HFFc6 (cell line): ENCODE measurements at regions not wholly inside any gene's neighbourhood (a gene's known extent, or its start where the extent isn't known, plus 50 kb on each side); places are given as distances from the start of the nearest gene placed in this dataset.

Experiments used
- DNase-seq: peaks from one replicate; pipeline ENCODE4 v3.0.0-alpha.2; 2018
- H3K27ac Mint-ChIP-seq: 2 replicates; pipeline ENCODE4 v1.8.0; 2020; ENCODE audit warnings: mild to moderate bottlenecking, mixed read lengths
- H3K27me3 Mint-ChIP-seq: 2 replicates; pipeline ENCODE4 v1.8.0; 2021; ENCODE audit warnings: mild to moderate bottlenecking, moderate library complexity, mixed read lengths; ENCODE audit not compliant: insufficient read depth
- H3K36me3 Mint-ChIP-seq: 2 replicates; pipeline ENCODE4 v1.8.0; 2021; ENCODE audit warnings: low read depth, mixed read lengths
- H3K4me1 Mint-ChIP-seq: 2 replicates; pipeline ENCODE4 v1.8.0; 2020; ENCODE audit warnings: low read depth, mixed read lengths
- H3K4me3 Mint-ChIP-seq: 2 replicates; pipeline ENCODE4 v1.8.0; 2020; ENCODE audit warnings: mild to moderate bottlenecking, moderate library complexity, mixed read lengths
- H3K9me3 Mint-ChIP-seq: 2 replicates; pipeline ENCODE4 v1.8.0; 2020; ENCODE audit warnings: mild to moderate bottlenecking, mixed read lengths
- CTCF ChIP-seq: fragments of 200-600 bp; sonication (generic); IDR thresholded peaks from 2 replicates; pipeline ENCODE4 v1.5.0; 2021; ENCODE audit warnings: antibody characterized with exemption, mild to moderate bottlenecking

GRCh38 chr18:45439851-45440645 is 175.2 kb upstream of the SLC14A2 start:
- Mint-ChIP-seq H3K36me3 (no peaks in the 10 kb centered on the region), H3K27ac (no peak overlapping the region), H3K4me1 (no peaks in the 10 kb centered on the region), H3K9me3 (no peaks in the 10 kb centered on the region), H3K27me3 (no peaks in the 10 kb centered on the region; the same call in 1 of the 2 replicates), H3K4me3 (no peak overlapping the region)
- no peak for DNase-seq
- no peak for TF ChIP-seq CTCF

- Mint-ChIP-seq H3K27me3 (no peaks in the 10 kb centered on the region; the same call in none of the 2 replicates), H3K9me3 (no peaks in the 10 kb centered on the region), H3K4me3 (no peak overlapping the region), H3K36me3 (no peaks in the 10 kb centered on the region), H3K27ac (no peak overlapping the region), H3K4me1 (no peaks in the 10 kb centered on the region)
- peak; percentile 72 for TF ChIP-seq CTCF
- DNase-seq: peak; percentile 8
Measured at GRCh38 chr18:45441110-45441847, 174.0 kb upstream of the SLC14A2 start.

- Mint-ChIP-seq H3K4me3 (no peak overlapping the region), H3K27ac (no peak overlapping the region), H3K36me3 (no peaks in the 10 kb centered on the region), H3K27me3 (no peaks in the 10 kb centered on the region; the same call in none of the 2 replicates), H3K9me3 (no peaks in the 10 kb centered on the region), H3K4me1 (no peaks in the 10 kb centered on the region)
- TF ChIP-seq CTCF: no peak
- DNase-seq: no peak
Measured at GRCh38 chr18:45444040-45444439, 171.2 kb upstream of the SLC14A2 start.

GRCh38 chr18:45447355-45448265 is 167.7 kb upstream of the SLC14A2 start:
- no peak for DNase-seq
- Mint-ChIP-seq H3K27me3 (no peaks in the 10 kb centered on the region; the same call in none of the 2 replicates), H3K9me3 (no peaks in the 10 kb centered on the region), H3K27ac (no peak overlapping the region), H3K4me3 (no peak overlapping the region), H3K4me1 (no peaks in the 10 kb centered on the region), H3K36me3 (no peaks in the 10 kb centered on the region)
- TF ChIP-seq CTCF: no peak

- peaks cover 2% of the 10 kb centered on the region for H3K27me3 Mint-ChIP-seq
- H3K27ac Mint-ChIP-seq: no peak overlapping the region
- H3K9me3 Mint-ChIP-seq: no peaks in the 10 kb centered on the region
- H3K4me3 Mint-ChIP-seq: no peak overlapping the region
- no peak for TF ChIP-seq CTCF
- DNase-seq: no peak
- no peaks in the 10 kb centered on the region for H3K4me1 Mint-ChIP-seq
- no peaks in the 10 kb centered on the region for H3K36me3 Mint-ChIP-seq
Measured at GRCh38 chr18:45448871-45449270, 166.4 kb upstream of the SLC14A2 start.
